Activated naive CD4-positive, alpha-beta T cell treated with anti-CD3 and anti-CD28 coated beads, Interleukin-2, amount 50 U/mL, for 72 hours (primary cell): ENCODE measurements at regions not wholly inside any gene's neighbourhood (a gene's known extent, or its start where the extent isn't known, plus 50 kb on each side); places are given as distances from the start of the nearest gene placed in this dataset.

Experiments used
- ATAC-seq, 2 donors: fragments of 150-1000 bp; cut with Tn5 transposase; 2 replicates each; pipeline ENCODE4 v1.10.0; 2021; ENCODE audit warnings: mild to moderate bottlenecking in 2 of 2, moderate library complexity in 2 of 2
- DNase-seq, 2 donors: peaks; one replicate each; pipeline ENCODE4 v3.0.0; 2021 to 2022; ENCODE audit warnings: low spot score in 2 of 2
- H3K27ac Mint-ChIP-seq, 2 donors: one replicate each; pipeline ENCODE4 v1.8.0; 2022; ENCODE audit warnings: mild to moderate bottlenecking in 2 of 2, mixed read lengths in 2 of 2
- H3K36me3 Mint-ChIP-seq, 2 donors: one replicate each; pipeline ENCODE4 v1.8.0; 2022; ENCODE audit warnings: mixed read lengths in 2 of 2
- H3K9me3 Mint-ChIP-seq, 2 donors: one replicate each; pipeline ENCODE4 v1.8.0; 2022; ENCODE audit warnings: mixed read lengths in 2 of 2

DNA sequence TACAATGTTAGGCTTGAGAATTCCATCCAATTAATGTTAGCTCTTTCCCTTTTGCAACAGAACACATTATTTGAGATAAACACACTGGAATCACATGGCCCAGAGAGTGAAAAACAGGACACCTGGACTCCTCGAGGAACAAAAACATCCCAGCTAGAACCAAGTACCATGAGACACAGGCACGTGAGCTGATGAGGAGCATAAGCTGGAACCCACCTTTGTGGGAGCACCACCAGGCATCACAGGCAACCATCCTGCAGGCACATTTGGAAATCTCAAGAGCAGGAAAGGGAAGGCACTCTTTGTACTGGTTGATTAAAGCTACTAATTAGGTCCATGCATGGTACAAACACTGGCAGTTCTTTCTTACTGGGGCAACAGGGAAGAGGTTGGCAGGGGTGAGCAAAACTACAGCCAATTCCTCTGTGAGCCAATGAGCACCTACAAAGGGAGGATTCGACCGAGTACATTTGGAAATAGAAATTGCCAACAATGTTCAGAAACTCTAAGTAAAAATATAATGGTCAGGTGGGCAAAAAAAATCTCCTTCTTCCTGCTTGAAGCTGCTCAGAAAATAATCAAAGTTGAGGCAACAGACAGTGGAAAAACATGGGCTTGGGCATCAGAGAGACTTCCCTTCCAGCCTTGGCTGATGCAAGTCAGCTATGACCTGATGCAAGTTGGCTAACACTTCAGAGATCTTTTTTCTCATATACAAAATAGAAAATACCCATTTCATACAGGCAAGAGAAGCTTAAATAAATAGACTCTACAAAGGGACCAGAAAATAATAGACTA is 216.7 kb downstream of the NUAK1 start:
- peaks cover 0 to 7% of the 10 kb centered on the region in 2 donors for H3K9me3 Mint-ChIP-seq
- DNase-seq: no peak

GRCh38 chr12:105922670-105923102 is 216.1 kb downstream of the NUAK1 start:
- DNase-seq (no peak), ATAC-seq (no peak)
- no peaks in the 10 kb centered on the region for H3K36me3 Mint-ChIP-seq
- H3K9me3 Mint-ChIP-seq: peaks cover 4 to 8% of the 10 kb centered on the region in 2 donors
- H3K27ac Mint-ChIP-seq: no peak overlapping the region

More for the DNA sequence above, 216.7 kb downstream of the NUAK1 start:
- H3K27ac Mint-ChIP-seq: no peak overlapping the region
- ATAC-seq: no peak
- no peaks in the 10 kb centered on the region for H3K36me3 Mint-ChIP-seq

- DNase-seq (no peak), ATAC-seq (no peak)
- Mint-ChIP-seq H3K36me3 (no peaks in the 10 kb centered on the region), H3K9me3 (peaks cover 4 to 9% of the 10 kb centered on the region in 2 donors), H3K27ac (no peak overlapping the region)
These were observed 214.1 kb downstream of the NUAK1 start for GRCh38 chr12:105924526-105925208.

GRCh38 chr12:105927564-105927963 is 211.2 kb downstream of the NUAK1 start:
- DNase-seq: no peak
- peaks cover 4 to 5% of the 10 kb centered on the region in 2 donors for H3K9me3 Mint-ChIP-seq
- H3K27ac Mint-ChIP-seq: no peak overlapping the region
- no peaks in the 10 kb centered on the region for H3K36me3 Mint-ChIP-seq
- no peak for ATAC-seq

DNA sequence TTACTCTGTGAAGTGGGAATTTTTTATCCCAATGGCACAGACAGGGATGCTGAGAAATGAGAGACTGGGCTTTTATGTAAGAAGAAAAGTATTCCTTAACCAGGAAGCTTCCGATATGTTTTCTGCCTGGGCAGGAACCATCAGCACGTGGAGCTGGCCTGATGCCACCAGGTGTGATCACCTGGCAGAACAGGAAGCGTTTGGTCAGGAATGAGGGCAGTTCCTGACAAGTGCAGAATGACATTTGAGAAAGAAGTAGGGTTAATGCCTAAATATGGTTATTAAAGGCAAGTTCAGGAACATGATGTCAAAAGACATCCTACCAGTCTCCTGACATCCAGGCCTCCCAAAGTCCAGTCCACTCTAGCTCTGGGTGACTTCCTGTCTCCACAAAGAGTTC is 210.3 kb downstream of the NUAK1 start:
- no peak for DNase-seq
- H3K9me3 Mint-ChIP-seq: peaks cover 4 to 5% of the 10 kb centered on the region in 2 donors
- H3K27ac Mint-ChIP-seq: no peak overlapping the region
- ATAC-seq: no peak
- H3K36me3 Mint-ChIP-seq: no peaks in the 10 kb centered on the region

DNA sequence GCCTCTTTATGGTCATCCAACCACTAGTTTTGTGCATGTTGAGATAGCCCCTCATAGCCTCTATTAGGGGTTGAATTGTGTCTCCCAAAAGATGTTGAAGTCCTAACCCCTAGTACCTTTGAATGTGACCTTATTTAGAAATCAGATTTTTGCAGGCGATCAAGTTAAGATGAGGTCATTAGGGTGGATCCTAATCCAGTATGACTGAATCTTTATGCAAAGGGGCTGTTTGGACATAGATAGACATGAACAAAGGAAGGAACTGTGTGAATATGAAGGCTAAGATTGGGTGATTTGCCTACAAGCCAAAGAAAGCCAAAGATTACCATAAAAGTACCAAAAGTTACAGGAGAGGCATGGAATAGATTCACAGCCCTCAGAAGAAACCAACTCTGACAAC is 209.6 kb downstream of the NUAK1 start:
- H3K27ac Mint-ChIP-seq: no peak overlapping the region
- no peaks in the 10 kb centered on the region for H3K36me3 Mint-ChIP-seq
- H3K9me3 Mint-ChIP-seq: peaks cover 4 to 5% of the 10 kb centered on the region in 2 donors
- DNase-seq (no peak), ATAC-seq (no peak)

DNA sequence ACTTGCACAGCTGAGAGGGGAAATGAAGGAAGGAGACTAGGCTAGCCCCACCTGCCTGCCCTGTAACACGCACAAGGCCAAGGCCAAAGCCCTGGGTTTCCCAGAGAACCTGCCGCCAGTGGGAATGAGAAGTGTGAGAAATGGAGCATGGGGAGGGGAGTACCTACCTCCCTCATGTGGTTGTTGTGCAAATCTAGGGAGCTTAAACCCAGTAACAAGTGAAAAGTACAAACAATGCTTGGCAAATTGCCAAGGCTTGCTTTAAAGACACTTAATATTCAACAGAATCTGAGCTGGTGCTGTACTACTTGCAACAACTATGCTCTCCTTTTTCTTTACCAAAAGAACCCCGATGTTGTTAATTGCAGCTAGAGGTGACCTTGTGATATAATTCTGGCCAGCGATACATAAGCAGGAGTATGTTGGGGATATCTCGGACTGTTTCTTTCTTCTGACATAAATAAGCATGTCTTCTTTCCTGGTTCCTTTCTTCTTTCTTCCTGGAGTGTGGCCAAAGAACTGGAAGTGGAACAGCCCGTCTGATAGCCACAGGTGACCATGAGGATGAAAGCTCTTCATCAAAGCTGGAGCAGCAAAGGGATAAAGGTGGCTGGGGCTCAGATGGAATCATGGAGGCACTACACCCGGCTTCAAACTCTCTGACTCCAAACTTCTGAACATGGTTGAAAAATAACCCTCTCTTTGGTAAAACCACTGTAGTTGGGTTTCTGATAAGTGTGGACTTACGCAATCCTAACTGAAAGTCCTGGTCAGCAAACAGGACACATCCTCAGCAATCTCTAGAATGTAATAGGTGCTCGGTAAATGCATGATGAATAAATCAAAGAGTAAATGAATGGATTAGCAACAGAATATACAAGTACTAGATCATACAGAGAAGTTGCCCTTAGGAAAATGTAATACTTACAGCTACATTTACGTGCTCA is 207.9 kb downstream of the NUAK1 start:
- H3K27ac Mint-ChIP-seq: no peak overlapping the region
- H3K9me3 Mint-ChIP-seq: peaks cover 4 to 5% of the 10 kb centered on the region in 2 donors
- ATAC-seq (no peak), DNase-seq (no peak)
- H3K36me3 Mint-ChIP-seq: no peaks in the 10 kb centered on the region

DNA sequence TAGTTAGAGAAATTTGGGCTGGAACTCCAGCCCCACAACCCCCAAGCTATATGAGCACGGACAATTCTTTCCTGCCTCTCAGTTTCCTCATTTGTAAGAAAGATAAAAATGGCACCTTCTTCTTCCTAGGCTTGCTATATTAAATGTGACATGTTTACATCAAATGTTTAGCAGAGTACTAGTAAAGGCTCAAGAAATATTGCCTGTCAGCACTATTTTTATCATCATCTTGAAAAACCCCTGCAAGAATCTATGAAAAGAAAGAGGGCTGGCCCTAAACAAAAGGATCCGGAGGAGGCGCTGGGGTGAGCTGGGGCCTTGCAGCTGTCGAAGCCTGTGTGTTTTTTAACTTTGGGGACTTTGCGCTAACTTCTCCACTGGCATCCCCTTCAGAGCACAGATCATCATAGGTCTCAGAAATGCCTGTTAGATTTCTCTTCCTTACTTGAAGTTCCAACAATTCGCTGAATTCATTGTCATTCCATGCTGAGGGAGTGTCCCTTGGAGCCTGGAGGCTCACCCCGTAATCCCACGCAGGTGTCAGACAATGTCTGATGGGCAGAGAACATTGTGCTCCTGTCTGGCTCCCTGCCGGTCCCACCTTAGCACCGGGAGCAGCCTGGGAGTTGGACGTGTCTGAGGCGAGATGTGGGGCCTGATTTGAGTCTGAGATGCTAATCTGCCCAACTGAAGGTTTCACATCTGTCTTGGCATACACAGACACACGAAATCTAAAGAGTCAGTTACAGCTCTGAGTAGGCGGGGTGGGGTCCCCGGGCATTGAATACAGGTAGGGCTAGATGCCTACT is 206.8 kb downstream of the NUAK1 start:
- H3K9me3 Mint-ChIP-seq: peaks cover 4 to 5% of the 10 kb centered on the region in 2 donors
- H3K36me3 Mint-ChIP-seq: no peaks in the 10 kb centered on the region
- DNase-seq: no peak
- no peak overlapping the region for H3K27ac Mint-ChIP-seq
- ATAC-seq: no peak

DNA sequence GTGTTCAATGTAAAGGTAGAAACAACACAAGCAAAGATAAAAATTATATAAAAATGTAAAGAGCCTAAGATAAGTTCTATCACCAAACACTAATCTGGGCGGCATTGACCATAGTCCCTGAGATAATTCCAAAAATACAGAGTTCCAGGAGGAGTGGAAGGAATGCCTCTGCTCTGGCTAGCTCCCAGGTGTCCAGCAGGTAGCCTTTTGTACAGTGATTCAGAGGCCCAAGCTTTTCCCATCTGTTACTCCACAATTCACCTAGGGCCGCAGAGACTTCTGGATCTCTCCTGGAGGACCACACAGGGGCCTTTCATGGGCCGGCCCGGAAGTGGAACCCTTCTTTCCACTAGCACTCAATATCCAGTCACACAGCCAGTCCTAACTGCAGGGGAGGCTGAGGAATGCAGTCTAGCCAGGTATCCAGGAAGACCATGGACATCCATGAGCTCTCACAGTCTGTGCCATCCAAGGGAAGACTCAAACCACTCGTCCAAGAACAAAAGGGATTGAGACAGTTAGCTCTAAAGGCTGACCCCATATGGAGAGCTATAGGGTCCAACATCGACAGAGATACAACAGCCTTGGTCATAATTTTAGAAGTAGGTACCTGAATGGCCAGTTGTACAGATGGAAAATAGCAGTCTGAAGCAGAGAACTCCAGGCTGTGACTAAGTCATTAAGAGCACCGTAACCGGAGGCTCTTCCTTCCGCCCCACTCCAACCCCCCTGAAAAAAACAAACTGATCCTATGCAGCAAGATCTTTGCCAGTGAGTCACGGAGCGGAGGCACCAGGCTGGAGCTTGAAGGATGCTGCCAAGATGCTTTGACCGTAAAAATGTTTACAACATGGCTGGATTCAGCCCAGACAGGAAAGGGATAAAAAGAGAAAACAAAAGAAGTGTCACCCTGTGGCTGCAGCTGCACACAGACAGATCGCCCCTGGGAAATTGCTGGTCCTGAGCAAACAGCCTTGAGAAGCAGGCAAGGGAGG is 204.8 kb downstream of the NUAK1 start:
- DNase-seq: no peak
- Mint-ChIP-seq H3K36me3 (no peaks in the 10 kb centered on the region), H3K27ac (peak overlapping the region in 1 of 2 donors; percentile 16), H3K9me3 (no peaks in the 10 kb centered on the region)
- no peak for ATAC-seq

GRCh38 chr12:105935106-105935505 is 203.6 kb downstream of the NUAK1 start:
- DNase-seq (no peak), ATAC-seq (no peak)
- Mint-ChIP-seq H3K36me3 (no peaks in the 10 kb centered on the region), H3K27ac (no peak overlapping the region), H3K9me3 (no peaks in the 10 kb centered on the region)

DNA sequence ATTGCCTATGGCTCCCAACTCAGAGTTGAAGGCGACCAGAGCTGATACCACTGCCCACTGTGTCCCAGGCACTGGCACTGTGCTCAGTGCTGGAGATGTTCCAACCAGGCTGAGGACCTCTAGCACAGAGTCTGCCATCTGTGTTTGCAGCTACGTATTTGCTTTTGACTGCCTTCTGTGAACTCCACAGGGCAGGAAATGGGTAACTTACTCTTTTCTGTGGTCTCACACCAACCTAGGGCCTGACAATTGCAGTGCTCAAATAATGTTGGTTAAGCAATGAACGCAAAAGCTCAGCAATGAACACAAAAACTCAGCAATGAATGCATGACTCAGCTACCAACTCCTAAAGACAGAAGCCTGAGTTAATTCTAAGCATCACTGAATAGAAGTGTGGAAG is 202.8 kb downstream of the NUAK1 start:
- Mint-ChIP-seq H3K9me3 (no peaks in the 10 kb centered on the region), H3K27ac (no peak overlapping the region)
- ATAC-seq: no peak

GRCh38 chr12:105936496-105936895 is 202.3 kb downstream of the NUAK1 start:
- DNase-seq (no peak), ATAC-seq (no peak)
- Mint-ChIP-seq H3K27ac (no peak overlapping the region), H3K9me3 (no peaks in the 10 kb centered on the region), H3K36me3 (no peaks in the 10 kb centered on the region)

More for the DNA sequence above, 202.8 kb downstream of the NUAK1 start:
- DNase-seq: no peak
- H3K36me3 Mint-ChIP-seq: no peaks in the 10 kb centered on the region

DNA sequence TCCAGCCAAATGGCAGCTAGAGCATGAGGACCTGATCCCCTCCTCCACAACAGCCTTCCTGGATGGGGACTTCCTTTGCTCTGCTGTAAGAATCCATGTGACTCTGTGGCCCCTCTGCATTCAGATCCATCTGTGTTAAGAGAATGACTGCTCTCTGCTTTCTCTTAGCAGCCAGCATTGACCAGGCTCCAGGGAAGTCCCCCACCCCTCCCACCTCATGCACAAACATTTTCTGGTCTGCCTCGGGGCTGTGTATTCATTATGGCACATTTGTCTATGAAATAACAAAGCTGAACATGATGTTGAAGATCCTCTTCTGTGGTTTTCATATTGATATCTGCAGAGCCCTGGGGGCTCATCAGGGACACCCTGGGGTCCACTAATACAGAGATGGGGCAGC is 201.7 kb downstream of the NUAK1 start:
- no peak for ATAC-seq
- Mint-ChIP-seq H3K27ac (no peak overlapping the region), H3K9me3 (no peaks in the 10 kb centered on the region)

GRCh38 chr12:105939181-105939721 is 199.5 kb downstream of the NUAK1 start:
- DNase-seq: no peak
- H3K9me3 Mint-ChIP-seq: no peaks in the 10 kb centered on the region
- ATAC-seq: no peak
- H3K27ac Mint-ChIP-seq: no peak overlapping the region
- no peaks in the 10 kb centered on the region for H3K36me3 Mint-ChIP-seq

More for the DNA sequence above, 201.7 kb downstream of the NUAK1 start:
- DNase-seq: no peak
- H3K36me3 Mint-ChIP-seq: no peaks in the 10 kb centered on the region

GRCh38 chr12:105942281-105942680 is 196.5 kb downstream of the NUAK1 start:
- Mint-ChIP-seq H3K36me3 (no peaks in the 10 kb centered on the region), H3K27ac (no peak overlapping the region), H3K9me3 (no peaks in the 10 kb centered on the region)
- DNase-seq (no peak), ATAC-seq (no peak)
